HG03039 (cell line): ENCODE measurements at regions not wholly inside any gene's neighbourhood (a gene's known extent, or its start where the extent isn't known, plus 50 kb on each side); places are given as distances from the start of the nearest gene placed in this dataset.
"Not testable (repeated sequence)": the region's sequence is repeated elsewhere in the genome, so short reads cannot be mapped to it uniquely, and the experiment has no call there.

Source experiments
- ATAC-seq: cut with Tn5 transposase; IDR thresholded peaks from one replicate; pipeline ENCODE4 v1.9.1; 2021; ENCODE audit warnings: mild to moderate bottlenecking, moderate library complexity; ENCODE audit not compliant: unreplicated experiment

DNA sequence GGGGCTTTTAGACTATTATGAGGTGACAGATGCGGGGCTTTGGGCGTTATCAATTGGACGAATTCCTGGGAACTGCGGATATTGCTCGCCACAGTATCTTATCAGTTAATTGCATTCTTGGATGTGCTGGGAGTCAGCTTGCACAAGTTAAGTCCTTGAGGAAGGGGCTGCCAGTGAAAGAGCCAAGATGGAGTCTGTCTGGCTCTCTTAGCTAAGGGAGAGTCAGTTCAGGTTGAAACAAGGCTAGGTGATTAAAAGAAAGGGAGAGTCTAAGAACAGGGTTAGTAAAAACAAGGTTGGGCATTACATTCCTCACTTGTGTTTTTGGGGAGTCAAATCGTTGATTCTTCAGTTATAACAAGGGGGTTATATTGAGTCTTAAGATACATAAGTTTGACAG lies 162.5 kb upstream of the CCZ1B start:
- ATAC-seq = not testable (repeated sequence)

DNA sequence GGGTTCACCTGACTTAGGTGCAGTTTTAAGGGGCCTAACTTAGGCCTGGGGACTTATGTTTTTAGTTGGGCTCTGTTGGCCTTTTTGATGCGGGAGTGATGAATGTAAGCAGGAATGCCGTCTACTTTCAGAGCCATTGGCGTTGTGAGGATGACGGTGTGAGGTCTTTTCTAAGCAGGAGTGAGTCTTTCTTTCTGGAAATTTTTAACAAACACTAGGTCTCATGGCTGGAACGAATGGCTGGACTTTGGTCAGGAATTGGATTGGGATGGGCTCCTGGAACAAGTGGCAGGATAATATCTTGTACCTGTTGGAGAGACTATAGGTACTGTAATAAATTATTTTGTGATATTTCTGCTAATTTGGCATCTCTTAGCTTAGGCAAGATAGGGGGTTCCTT lies 163.9 kb upstream of the CCZ1B start:
- ATAC-seq = not testable (repeated sequence)

DNA sequence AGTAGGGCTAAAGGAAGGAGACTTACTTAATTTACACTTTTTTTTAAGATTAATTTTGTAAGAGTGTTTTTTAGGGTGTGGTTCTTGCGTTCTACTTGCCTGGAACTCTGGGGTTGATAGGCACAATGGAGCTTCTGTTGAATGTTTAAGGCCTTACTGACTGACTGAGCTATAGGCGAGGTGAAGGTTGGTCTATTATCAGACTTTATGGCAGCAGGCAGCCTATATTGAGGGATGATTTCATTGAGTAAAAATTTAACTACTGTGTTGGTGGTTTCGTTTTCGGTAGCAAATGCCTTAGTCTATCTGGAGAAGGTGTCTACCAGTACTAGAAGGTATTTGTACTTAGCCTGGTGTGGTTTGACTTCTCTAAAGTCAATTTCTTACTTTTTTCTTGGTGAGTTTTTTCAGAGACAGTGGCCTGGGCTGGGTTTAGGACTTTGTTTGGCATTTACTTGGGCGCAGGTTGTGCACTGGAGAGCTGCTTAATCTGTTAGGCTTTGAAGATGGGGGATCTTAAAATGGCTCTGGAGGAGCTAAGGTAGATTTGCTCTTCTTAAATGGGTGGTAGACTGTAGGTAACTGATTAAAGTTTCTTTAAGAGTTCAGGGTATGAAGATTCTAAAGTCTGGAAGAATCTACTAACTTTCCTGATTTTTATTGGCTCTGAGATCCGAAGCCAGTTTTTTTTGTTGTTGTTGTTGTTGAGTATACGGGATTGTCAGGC lies 164.5 kb upstream of the CCZ1B start:
- ATAC-seq = not testable (repeated sequence)

DNA sequence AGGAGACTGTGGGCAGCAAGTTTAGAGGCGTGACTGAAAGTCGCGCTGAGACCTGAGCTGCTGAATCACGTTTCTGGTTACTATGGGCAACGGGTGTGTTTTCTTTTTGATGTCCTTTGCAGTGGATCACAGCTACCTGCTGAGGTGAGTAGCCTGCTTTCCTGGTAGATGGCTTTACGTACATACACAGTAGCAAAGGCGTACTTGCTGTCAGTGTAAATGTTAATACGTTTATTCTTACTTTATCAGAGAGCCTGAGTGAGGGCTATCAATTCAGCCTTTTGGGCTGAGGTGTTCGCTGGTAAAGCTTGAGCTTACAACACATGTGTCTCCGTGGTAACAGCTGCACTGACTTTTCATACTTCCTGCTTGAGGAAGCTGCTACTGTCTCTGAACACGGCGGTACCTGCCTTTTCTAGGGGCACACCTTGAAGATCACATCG lies 165.1 kb upstream of the CCZ1B start:
- ATAC-seq = not testable (repeated sequence)

DNA sequence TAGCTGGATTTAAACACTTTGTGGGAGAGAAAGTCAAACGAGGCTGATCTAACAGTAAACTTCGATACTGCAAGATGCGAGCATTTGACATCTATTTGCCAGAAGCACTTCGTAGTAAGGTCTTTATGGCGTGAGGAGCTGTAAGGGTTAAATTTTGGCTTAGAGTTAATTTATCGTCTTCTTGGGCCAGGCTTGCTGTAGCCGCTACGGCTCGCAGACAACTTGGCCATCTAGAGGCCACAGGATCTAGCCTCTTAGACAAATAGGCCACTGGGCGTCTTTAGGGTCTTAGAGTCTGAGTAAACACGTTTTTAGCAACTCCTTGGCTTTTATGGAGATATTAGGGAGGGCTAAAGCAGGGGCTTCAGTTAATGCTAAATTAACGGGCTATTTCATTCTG lies 165.6 kb upstream of the CCZ1B start:
- not testable (repeated sequence) for ATAC-seq

DNA sequence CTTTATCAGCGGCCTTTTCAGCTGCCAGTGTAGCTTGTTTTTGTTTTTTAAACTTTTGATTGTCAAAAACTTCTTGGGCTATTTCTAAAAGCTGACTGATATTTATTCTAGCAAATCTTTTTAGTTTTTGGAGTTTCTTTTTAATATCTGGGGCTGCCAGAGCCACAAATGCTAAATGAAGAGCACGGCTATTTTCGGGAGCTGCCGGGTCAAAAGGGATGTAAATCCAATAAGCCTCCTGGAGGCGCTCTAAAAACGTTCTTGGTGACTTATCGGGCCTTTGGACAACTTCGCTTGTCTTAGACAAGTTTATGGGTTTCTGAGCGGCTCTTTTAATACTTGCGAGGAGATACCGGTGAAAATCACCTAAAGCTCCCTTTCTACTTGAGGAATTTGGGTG lies 166.1 kb upstream of the CCZ1B start:
- ATAC-seq = not testable (repeated sequence)

DNA sequence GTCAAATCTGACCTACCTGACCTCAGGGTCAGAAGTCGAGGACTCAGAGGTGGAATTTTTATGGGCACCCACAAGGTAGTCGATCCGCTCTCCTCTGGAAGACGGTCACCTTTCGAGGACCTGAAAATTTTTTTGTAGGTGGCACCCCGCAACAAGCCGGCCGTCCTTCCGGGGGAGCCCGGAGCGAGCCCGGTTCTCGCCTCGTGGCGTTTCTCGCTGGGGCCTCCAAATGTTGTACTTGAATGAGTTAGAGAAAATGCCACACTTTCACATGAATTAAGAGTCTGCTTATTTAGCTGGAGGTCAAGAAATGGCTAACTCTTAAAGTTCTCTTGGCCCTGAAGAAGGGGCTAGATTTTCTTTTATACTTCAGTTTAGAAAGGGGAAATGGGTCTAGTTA lies 169.0 kb upstream of the CCZ1B start:
- not testable (repeated sequence) for ATAC-seq

DNA sequence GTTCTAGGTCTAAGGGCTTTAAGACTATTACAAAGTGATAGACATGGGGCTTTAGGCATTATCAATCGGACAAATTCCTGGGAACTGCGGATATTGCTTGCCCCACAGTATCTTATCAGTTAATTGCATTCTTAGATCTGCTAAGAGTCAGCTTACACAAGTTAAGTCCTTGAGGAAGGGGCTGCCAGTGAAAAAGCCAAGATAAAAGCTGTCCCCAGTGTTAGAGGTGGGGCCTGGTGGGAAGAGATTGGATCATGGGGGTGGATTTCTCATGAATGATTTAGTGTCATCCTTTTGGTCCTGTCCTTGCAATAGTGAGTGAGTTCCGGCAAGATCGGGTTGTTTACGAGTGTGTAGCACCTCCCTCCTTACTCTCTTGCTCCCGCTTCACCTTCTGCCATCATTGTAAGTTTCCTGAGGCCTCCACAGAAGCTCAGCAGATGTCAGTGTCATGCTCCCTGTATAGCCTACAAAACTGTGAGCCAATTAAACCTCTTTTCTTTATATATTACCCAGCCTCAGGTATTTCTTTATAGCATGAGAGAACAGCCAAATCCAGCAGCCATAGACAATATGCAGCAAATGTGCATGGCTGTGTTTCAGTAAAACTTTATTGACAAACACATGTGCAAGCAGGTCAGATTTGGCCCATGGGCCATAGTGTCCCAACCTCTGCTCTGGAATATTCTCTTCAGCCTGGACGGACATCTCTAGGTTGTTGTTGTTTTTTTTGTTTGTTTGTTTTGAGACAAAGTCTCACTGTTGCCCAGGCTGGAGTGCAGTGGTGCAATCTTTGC lies 169.6 kb upstream of the CCZ1B start:
- not testable (repeated sequence) for ATAC-seq

DNA sequence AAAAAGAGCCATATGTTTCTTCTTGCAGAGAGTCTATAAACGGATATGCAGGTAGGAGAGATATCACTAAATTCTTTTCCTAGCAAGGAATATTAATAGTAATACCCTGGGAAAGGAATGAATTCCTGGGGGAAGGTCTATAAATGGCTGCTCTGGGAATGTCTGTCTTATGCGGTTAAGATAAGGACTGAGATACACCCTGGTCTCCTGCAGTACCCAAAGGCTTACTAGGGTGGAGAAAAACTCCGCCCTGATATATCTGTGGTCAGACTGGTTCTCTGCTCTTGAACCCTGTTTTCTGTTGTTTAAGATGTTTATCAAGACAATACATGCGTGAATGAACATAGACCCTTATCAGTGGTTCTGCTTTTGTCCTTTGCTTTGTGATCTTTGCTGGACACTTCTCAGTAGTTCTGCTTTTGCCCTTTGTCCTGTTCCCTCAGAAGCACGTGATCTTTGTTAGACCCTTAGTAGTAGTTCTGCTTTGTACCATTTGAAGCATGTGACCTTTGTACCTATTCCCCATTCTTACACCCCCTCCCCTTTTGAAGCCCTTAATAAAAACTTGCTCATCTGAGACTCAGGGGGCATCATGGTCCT lies 173.1 kb upstream of the CCZ1B start:
- ATAC-seq = not testable (repeated sequence)

DNA sequence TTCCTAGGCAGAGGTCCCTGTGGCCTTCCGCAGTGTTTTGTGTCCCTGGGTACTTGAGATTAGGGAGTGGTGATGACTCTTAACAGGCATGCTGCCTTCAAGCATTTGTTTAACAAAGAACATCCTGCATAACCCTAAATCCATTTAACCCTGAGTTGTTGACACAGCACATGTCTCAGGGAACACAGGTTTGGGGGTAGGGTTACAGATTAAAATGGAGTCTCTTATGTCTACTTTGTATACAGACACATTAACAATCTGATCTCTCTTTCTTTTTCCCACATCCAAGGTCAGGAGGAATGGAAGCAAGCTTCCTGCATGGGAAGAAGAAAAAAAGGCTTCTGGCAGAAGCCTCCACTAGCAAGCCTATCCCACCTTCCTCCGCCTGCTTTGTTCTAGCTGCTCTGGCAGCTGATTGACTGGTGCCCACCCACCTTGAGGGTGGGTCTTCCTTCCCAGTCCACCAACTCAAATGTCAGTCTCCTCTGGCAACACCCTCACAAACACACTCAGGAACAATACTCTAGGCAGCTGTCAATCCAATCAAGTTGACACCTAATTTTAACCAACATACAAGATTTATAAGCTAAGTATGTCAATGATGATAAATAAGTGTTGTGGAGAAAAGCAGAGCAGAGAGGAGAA lies 176.5 kb upstream of the CCZ1B start:
- no peak for ATAC-seq

DNA sequence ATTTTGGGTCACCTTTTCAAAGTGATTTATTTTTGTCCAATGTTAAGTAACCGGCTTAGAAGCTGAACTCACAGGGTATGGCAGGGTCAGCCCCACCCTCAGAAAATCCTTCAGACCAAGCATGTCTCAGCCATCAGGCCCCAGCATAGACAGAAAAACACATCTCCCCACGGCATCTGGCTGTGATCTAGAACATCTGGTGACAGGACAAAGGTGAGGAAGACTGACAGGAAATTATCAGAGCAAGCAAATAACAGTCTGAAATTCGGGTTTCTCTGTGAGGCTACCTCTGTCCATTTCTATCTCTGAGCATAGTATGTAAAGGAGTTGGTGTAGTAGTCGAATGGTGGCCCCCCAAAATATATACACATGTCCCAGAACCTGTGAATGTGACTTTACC lies 177.0 kb upstream of the C1GALT1 start:
- no peak for ATAC-seq

DNA sequence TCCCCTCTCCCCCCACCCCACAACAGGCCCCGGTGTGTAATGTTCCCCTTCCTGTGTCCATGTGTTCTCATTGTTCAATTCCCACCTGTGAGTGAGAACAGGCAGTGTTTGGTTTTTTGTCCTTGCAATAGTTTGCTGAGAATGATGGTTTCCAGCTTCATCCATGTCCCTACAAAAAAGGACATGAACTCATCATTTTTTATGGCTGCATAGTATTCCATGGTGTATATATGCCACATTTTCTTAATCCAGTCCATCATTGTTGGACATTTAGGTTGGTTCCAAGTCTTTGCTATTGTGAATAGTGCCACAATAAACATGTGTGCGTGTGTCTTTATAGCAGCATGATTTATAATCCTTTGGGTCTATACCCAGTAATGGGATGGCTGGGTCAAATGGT lies 176.4 kb upstream of the C1GALT1 start:
- not testable (repeated sequence) for ATAC-seq

DNA sequence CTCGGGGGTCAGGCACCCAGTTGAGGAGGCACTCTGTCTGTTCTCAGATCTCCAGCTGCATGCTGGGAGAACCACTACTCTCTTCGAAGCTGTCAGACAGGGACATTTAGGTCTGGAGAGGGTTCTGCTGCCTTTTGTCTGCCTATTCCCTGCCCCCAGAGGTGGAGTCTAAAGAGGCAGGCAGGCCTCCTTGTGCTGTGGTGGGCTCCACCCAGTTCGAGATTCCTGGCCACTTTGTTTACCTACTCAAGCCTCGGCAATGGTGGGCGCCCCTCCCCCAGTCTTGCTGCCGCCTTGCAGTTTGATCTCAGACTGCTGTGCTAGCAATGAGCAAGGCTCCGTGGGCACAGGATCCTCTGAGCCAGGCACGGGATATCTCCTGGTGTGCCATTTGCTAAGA lies 171.1 kb upstream of the C1GALT1 start:
- not testable (repeated sequence) for ATAC-seq

DNA sequence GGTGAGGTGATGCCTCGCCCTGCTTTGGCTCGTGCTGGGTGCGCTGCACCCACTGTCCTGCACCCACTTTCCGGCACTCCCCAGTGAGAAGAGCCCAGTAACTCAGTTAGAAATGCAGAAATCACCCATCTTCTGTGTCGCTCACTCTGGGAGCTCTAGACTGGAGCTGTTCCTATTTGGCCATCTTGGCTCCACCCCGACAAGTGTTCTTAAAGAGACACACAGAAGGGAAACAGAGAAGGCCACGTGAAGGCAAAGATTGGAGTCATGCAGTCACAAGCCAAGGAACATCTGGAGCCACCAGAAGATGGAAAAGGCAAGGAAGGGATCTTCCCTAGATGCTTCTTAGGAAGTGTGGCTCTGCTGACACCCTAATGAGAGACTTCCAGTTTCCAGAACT lies 170.6 kb upstream of the C1GALT1 start:
- ATAC-seq = not testable (repeated sequence)

DNA sequence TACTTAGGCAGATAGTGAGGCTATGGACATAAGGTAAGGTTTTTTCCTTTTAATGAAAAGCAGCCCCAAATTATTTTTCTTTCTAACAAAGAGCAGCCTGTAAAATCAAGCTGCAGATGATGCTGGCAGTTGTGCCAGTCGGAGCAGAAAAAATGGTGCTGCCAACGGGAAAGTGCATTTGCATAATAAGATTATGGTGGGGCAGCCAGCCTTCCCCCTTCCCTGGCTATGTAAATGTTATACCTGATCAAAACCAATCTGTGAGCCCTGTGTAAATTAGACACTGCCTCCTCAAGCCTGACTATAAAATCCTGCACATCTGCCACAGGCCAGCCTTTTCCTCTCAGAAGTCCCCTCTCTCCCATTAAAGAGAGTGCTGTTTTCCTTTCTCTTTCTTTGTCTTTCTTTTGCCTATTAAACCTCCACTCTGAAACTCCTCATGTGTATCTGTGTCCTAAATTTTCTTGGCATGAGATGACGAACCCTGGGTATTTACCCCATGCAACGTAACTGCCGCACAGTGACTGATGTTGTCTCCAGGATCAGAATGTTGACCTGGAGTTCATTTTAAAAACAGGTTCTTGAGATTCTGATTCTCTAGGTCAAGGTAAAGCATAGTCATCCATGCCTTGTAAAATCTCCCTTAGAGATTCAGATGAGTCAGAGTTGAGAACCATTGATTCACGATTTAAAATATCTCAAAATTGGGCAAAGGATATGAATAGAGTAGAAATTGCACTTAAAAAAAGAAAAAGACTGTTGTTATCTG lies 167.3 kb upstream of the C1GALT1 start:
- no peak for ATAC-seq

DNA sequence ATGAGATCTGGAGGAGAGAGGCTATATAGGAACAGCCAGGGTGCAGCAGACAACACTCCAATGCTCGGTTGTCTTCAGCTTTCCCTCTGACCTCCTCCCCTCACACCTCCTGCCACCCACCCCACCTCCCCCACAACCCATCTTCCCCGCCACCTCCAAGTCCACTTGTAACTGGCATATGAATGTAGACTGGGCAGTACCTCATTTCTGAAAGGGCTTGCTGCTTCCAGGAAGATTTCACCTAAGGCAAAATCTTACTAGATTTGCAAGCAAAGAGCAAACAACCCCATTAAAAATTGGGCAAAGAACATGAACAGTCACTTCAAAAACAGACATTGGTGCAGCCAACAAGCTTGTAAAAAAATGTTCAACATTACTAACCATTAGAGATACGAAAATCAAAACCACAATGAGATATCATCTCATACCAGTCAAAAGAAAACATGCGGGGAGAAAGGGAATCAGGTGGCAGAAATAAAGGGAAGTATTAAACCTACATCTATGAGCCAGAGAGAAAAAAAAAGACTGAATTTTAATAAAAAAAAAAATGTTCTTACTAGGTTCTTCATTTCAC lies 164.6 kb upstream of the C1GALT1 start:
- no peak for ATAC-seq

DNA sequence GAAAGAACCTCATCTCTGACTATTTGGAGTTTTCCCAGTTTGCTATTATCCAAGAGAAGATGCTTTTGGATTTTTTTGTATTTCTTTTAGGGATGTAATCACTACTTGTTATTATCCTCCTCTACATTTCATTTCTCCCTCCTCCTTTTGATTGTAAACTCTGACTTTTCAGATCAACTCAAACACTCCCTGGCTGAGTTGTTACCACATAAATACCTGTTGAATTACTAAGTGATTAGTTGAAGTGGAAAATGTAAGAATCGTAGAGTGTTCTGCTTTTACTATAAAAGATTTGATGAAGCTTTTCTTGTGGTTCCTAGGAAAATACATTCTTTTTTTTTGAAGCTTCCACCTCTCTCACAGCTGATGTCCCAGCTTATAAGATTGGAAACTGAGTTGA lies 164.1 kb upstream of the C1GALT1 start:
- ATAC-seq = no peak

DNA sequence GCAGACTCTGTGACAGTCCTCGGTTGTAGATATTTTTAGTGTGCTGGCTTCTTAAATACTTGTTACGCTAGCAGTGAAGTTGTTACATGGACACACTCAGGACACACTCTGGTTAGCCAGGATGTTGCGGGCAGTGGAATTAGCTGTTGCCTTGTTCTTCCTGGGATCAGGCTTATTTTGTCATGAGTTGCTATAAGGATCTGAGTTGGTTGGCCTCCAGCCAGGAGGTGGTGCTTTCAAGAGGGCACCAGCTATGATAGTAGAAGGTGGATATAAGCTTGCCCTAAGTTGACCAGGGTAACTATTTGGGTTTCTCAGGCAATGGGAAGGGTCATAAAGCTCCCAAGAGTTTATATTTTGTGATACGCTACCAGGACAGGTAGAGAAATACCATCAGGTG lies 150.1 kb upstream of the C1GALT1 start:
- ATAC-seq = no peak

DNA sequence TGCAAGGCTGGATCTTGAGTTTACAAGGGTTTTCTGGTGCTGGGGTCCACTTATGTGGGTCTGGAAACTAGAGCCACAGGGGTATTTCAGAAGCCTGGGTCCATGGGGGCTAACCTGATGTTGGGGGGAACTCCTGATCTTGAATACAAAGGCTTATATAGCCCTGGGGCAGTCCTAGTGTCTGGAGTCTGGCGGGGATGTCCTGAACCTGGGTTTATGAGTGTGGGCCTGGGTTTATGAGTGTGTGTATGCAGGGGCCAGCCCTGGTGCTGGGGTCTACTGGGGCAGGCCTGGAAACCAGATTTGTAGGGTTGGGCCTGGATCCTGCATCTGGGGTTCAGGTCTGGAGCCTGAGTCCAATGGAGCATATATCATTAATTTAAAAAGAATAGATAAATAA lies 146.5 kb upstream of the C1GALT1 start:
- ATAC-seq = no peak

DNA sequence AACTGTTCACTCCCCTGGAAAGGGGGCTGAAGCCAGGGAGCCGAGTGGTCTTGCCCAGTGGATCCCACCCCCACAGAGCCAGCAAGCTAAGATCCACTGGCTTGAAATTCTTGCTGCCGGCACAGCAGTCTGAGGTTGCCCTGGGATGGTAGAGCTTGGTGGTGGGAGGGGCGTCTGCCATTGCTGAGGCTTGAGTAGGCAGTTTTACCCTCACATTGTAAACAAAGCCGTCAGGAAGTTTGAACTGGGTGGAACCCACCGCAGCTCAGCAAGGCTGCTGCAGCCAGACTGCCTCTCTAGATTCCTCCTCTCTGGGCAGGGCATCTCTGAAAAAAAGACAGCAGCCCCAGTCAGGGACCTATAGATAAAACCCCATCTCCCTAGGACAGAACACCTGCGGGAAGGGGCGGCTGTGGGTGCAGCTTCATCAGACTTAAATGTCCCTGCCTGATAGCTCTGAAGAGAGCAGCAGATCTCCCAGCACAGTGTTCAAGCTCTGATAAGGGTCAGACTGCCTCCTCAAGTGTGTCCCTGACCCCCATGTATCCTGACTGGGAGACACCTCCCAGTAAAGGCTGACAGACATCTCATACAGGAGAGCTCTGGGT lies 140.0 kb upstream of the C1GALT1 start:
- not testable (repeated sequence) for ATAC-seq
